H9 (cell line): ENCODE measurements at regions not wholly inside any gene's neighbourhood (a gene's known extent, or its start where the extent isn't known, plus 50 kb on each side); places are given as distances from the start of the nearest gene placed in this dataset.

Source experiments
- DNase-seq: peaks from one replicate; pipeline ENCODE4 v3.0.0-alpha.2; 2017
- H2AFZ ChIP-seq: one replicate; pipeline ENCODE4 v1.6.1; 2013; ENCODE audit warnings: mild to moderate bottlenecking, low read length, control low read depth, moderate library complexity
- H2AK5ac ChIP-seq: 2 replicates; pipeline ENCODE4 v1.6.1; 2013; ENCODE audit warnings: low read length, control low read depth, mixed read lengths; ENCODE audit not compliant: insufficient read length
- H2BK120ac ChIP-seq: one replicate; pipeline ENCODE4 v1.6.1; 2013; ENCODE audit warnings: low read depth, mild to moderate bottlenecking, low read length, control low read depth, inconsistent platforms; ENCODE audit not compliant: poor library complexity, severe bottlenecking
- H2BK12ac ChIP-seq: 2 replicates; pipeline ENCODE4 v1.6.1; 2013; ENCODE audit warnings: low read length, control low read depth, mixed read lengths, low read depth; ENCODE audit not compliant: insufficient read length
- H2BK15ac ChIP-seq: 2 replicates; pipeline ENCODE4 v1.6.1; 2013; ENCODE audit warnings: low read depth, low read length, control low read depth
- H2BK20ac ChIP-seq: one replicate; pipeline ENCODE4 v1.6.1; 2013; ENCODE audit warnings: low read depth, mild to moderate bottlenecking, low read length, control low read depth, inconsistent platforms; ENCODE audit not compliant: poor library complexity, severe bottlenecking
- H2BK5ac ChIP-seq: 2 replicates; pipeline ENCODE4 v1.6.1; 2013; ENCODE audit warnings: low read length, control low read depth, mixed read lengths; ENCODE audit not compliant: insufficient read length
- H3K14ac ChIP-seq: 2 replicates; pipeline ENCODE4 v1.6.1; 2013; ENCODE audit warnings: low read length, control low read depth; ENCODE audit not compliant: insufficient read depth
- H3K18ac ChIP-seq: 2 replicates; pipeline ENCODE4 v1.6.1; 2013; ENCODE audit warnings: low read depth, mild to moderate bottlenecking, mixed read lengths, low read length, control low read depth; ENCODE audit not compliant: insufficient read length
- H3K23ac ChIP-seq: 2 replicates; pipeline ENCODE4 v1.6.1; 2013; ENCODE audit warnings: low read length, control low read depth, mixed read lengths, low read depth; ENCODE audit not compliant: insufficient read length
- H3K23me2 ChIP-seq: 2 replicates; pipeline ENCODE4 v1.6.1; 2013; ENCODE audit warnings: low read depth, mild to moderate bottlenecking, mixed read lengths, low read length, control low read depth; ENCODE audit not compliant: insufficient read length, poor library complexity, severe bottlenecking
- H3K27ac ChIP-seq: 2 replicates; pipeline ENCODE4 v1.5.1; 2013; ENCODE audit warnings: low read length, control low read depth, mixed read lengths, low read depth; ENCODE audit not compliant: insufficient read length
- H3K27me3 ChIP-seq: 2 replicates; pipeline ENCODE4 v1.6.1; 2013; ENCODE audit warnings: low read length, control low read depth, inconsistent platforms; ENCODE audit not compliant: insufficient read depth
- H3K4ac ChIP-seq: 2 replicates; pipeline ENCODE4 v1.6.1; 2013; ENCODE audit warnings: low read depth, mild to moderate bottlenecking, control low read depth, inconsistent platforms, low read length, moderate library complexity
- H3K4me1 ChIP-seq: 2 replicates; pipeline ENCODE4 v1.6.1; 2013; ENCODE audit warnings: low read length, control low read depth, inconsistent platforms; ENCODE audit not compliant: insufficient read depth
- H3K4me2 ChIP-seq: 2 replicates; pipeline ENCODE4 v1.6.1; 2013; ENCODE audit warnings: low read length, control low read depth, mixed read lengths; ENCODE audit not compliant: insufficient read length, insufficient read depth
- H3K56ac ChIP-seq: 2 replicates; pipeline ENCODE4 v1.6.1; 2013; ENCODE audit warnings: low read depth, mild to moderate bottlenecking, mixed read lengths, low read length, control low read depth; ENCODE audit not compliant: insufficient read length
- H3K79me1 ChIP-seq: 2 replicates; pipeline ENCODE4 v1.6.1; 2013; ENCODE audit warnings: low read depth, mild to moderate bottlenecking, moderate library complexity, low read length, control low read depth, inconsistent platforms; ENCODE audit not compliant: insufficient read depth, poor library complexity, severe bottlenecking
- H3K79me2 ChIP-seq: 2 replicates; pipeline ENCODE4 v1.6.1; 2013; ENCODE audit warnings: low read length, control low read depth, inconsistent platforms; ENCODE audit not compliant: insufficient read depth
- H3K9ac ChIP-seq: 2 replicates; pipeline ENCODE4 v1.6.1; 2013; ENCODE audit warnings: low read length, control low read depth, mixed read lengths; ENCODE audit not compliant: insufficient read length; ENCODE audit errors: extremely low read depth
- H3K9me3 ChIP-seq: one replicate; pipeline ENCODE4 v1.6.1; 2013; ENCODE audit warnings: low read depth, low read length, inconsistent platforms; ENCODE audit not compliant: control insufficient read depth
- H3T11ph ChIP-seq: one replicate; pipeline ENCODE4 v1.6.1; 2013; ENCODE audit warnings: mild to moderate bottlenecking, low read length, control low read depth, inconsistent platforms
- H4K20me1 ChIP-seq: one replicate; pipeline ENCODE4 v1.6.1; 2013; ENCODE audit not compliant: control insufficient read depth, insufficient read length, insufficient read depth
- H4K5ac ChIP-seq: 2 replicates; pipeline ENCODE4 v1.6.1; 2013; ENCODE audit warnings: low read depth, mild to moderate bottlenecking, mixed read lengths, low read length, control low read depth; ENCODE audit not compliant: insufficient read length
- H4K8ac ChIP-seq: replicated peaks from 2 replicates; pipeline ENCODE4 v1.6.1; 2013; ENCODE audit warnings: low read length, control low read depth, mixed read lengths, low read depth; ENCODE audit not compliant: insufficient read length
- H4K91ac ChIP-seq: 2 replicates; pipeline ENCODE4 v1.6.1; 2013; ENCODE audit warnings: low read depth, mild to moderate bottlenecking, moderate library complexity, mixed read lengths, low read length, control low read depth; ENCODE audit not compliant: insufficient read length
- H3K27ac Mint-ChIP-seq, 3 experiments: 2 replicates in 2 of 3; 3 replicates in 1 of 3; pipeline ENCODE4 v1.8.0; 2020 to 2021; ENCODE audit warnings: mixed read lengths in 3 of 3, mild to moderate bottlenecking in 1 of 3, moderate library complexity in 1 of 3
- H3K27me3 Mint-ChIP-seq: 2 replicates; pipeline ENCODE4 v1.8.0; 2021; ENCODE audit warnings: low read depth, mild to moderate bottlenecking, moderate library complexity, mixed read lengths
- H3K36me3 Mint-ChIP-seq, 3 experiments: 2 replicates in 2 of 3; 3 replicates in 1 of 3; pipeline ENCODE4 v1.8.0; 2020 to 2021; ENCODE audit warnings: low read depth in 3 of 3, mixed read lengths in 3 of 3; ENCODE audit not compliant: insufficient read depth in 1 of 3
- H3K4me1 Mint-ChIP-seq, 2 experiments: 2 replicates each; pipeline ENCODE4 v1.8.0; 2020; ENCODE audit warnings: mixed read lengths in 2 of 2
- H3K4me3 Mint-ChIP-seq, 2 experiments: 2 replicates in 1 of 2; 3 replicates in 1 of 2; pipeline ENCODE4 v1.8.0; 2020 to 2021; ENCODE audit warnings: mild to moderate bottlenecking in 2 of 2, mixed read lengths in 2 of 2, moderate library complexity in 1 of 2
- H3K9me3 Mint-ChIP-seq, 2 experiments: 2 replicates in 1 of 2; 3 replicates in 1 of 2; pipeline ENCODE4 v1.8.0; 2020; ENCODE audit warnings: mild to moderate bottlenecking in 2 of 2, mixed read lengths in 2 of 2, moderate library complexity in 1 of 2
- WGBS: extraction: QIAGEN DNeasy Blood & Tissue Kit; methylation state at CpG from one replicate; pipeline ENCODE4 v1.1.7; 2013; ENCODE audit warnings: missing lambda C conversion rate, low lambda C conversion rate, mixed read lengths; ENCODE audit not compliant: insufficient read length; ENCODE audit errors: extremely low coverage; 5-methylcytosine and 5-hydroxymethylcytosine counted together
- TF ChIP-seq, protein P1 (sequence below): fragments of 200-600 bp; sonication (generic); conservative IDR thresholded peaks from 3 replicates; pipeline ENCODE4 v1.8.0; 2021; ENCODE audit warnings: antibody characterized with exemption, mild to moderate bottlenecking

DNA sequence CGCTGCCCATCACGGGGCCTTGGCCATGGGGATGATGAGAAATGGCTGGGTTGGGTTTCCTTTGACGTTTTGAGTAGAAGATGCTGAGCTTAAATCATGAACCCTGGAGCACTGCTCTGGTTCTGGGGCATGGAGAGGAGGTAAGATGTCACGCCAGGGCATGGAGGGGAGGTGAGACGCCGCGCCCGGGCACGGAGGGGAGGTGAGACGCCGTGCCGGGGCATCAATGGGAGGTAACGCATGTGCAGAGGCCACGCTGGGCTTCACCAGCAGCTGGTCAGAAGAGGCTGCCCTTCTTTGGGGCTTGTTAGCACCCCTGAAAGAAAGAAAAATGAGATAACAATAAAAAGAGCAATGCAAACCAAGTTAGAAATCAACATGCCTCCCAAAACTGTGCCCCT, 322.5 kb upstream of the IRX4 start:
- peaks cover 0 to 2% (median 0%) of the 10 kb centered on the region in 3 experiments; a peak in 1 of 7 replicates for H3K36me3 Mint-ChIP-seq
- Histone ChIP-seq H2BK15ac (no peak overlapping the region), H4K8ac (no peak overlapping the region), H2BK20ac (no peak overlapping the region), H4K5ac (no peak overlapping the region), H4K20me1 (no peaks in the 10 kb centered on the region), H3K9ac (no peak overlapping the region), H3K4ac (no peak overlapping the region), H4K91ac (no peak overlapping the region), H3K18ac (no peak overlapping the region), H3K9me3 (no peaks in the 10 kb centered on the region), H3K23ac (no peak overlapping the region), H2AFZ (no peak overlapping the region), H3K79me1 (no peaks in the 10 kb centered on the region), H2BK12ac (no peak overlapping the region), H2BK5ac (no peak overlapping the region), H3K27me3 (no peaks in the 10 kb centered on the region), H3K14ac (no peak overlapping the region), H3T11ph (no peak overlapping the region), H3K4me2 (no peak overlapping the region), H3K27ac (no peak overlapping the region), H2BK120ac (no peak overlapping the region), H3K79me2 (no peaks in the 10 kb centered on the region), H2AK5ac (no peak overlapping the region), H3K23me2 (no peaks in the 10 kb centered on the region), H3K4me1 (peaks cover 4% of the 10 kb centered on the region; the same call in 1 of the 2 replicates), H3K56ac (no peak overlapping the region)
- DNase-seq = no peak
- no CpG with 5 or more reads among the region's 14 CpGs for WGBS
- H3K27ac Mint-ChIP-seq = no peak overlapping the region
- TF ChIP-seq, protein P1, sequence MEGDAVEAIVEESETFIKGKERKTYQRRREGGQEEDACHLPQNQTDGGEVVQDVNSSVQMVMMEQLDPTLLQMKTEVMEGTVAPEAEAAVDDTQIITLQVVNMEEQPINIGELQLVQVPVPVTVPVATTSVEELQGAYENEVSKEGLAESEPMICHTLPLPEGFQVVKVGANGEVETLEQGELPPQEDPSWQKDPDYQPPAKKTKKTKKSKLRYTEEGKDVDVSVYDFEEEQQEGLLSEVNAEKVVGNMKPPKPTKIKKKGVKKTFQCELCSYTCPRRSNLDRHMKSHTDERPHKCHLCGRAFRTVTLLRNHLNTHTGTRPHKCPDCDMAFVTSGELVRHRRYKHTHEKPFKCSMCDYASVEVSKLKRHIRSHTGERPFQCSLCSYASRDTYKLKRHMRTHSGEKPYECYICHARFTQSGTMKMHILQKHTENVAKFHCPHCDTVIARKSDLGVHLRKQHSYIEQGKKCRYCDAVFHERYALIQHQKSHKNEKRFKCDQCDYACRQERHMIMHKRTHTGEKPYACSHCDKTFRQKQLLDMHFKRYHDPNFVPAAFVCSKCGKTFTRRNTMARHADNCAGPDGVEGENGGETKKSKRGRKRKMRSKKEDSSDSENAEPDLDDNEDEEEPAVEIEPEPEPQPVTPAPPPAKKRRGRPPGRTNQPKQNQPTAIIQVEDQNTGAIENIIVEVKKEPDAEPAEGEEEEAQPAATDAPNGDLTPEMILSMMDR = no peak
- no peak overlapping the region for H3K4me3 Mint-ChIP-seq
- peaks cover 4% of the 10 kb centered on the region for H3K27me3 Mint-ChIP-seq
- H3K9me3 Mint-ChIP-seq = no peaks in the 10 kb centered on the region
- peaks cover 30 to 50% of the 10 kb centered on the region in 2 experiments for H3K4me1 Mint-ChIP-seq
